GM23248 (cell line): ENCODE measurements at regions not wholly inside any gene's neighbourhood (a gene's known extent, or its start where the extent isn't known, plus 50 kb on each side); places are given as distances from the start of the nearest gene placed in this dataset.
"Not testable (repeated sequence)": the region's sequence is repeated elsewhere in the genome, so short reads cannot be mapped to it uniquely, and the experiment has no call there.

Source experiments
- EZH2 ChIP-seq: fragments of 200-600 bp; sonication (generic); IDR thresholded peaks from 2 replicates; pipeline ENCODE4 v1.6.1; 2018; ENCODE audit warnings: antibody characterized with exemption, mild to moderate bottlenecking; ENCODE audit not compliant: insufficient read depth, poor library complexity, severe bottlenecking
- EZH2phosphoT487 ChIP-seq: fragments of 200-600 bp; sonication (generic); IDR thresholded peaks from 2 replicates; pipeline ENCODE4 v1.6.1; 2018; ENCODE audit warnings: antibody characterized with exemption, moderate library complexity, mild to moderate bottlenecking, low read depth; ENCODE audit not compliant: insufficient read depth

DNA sequence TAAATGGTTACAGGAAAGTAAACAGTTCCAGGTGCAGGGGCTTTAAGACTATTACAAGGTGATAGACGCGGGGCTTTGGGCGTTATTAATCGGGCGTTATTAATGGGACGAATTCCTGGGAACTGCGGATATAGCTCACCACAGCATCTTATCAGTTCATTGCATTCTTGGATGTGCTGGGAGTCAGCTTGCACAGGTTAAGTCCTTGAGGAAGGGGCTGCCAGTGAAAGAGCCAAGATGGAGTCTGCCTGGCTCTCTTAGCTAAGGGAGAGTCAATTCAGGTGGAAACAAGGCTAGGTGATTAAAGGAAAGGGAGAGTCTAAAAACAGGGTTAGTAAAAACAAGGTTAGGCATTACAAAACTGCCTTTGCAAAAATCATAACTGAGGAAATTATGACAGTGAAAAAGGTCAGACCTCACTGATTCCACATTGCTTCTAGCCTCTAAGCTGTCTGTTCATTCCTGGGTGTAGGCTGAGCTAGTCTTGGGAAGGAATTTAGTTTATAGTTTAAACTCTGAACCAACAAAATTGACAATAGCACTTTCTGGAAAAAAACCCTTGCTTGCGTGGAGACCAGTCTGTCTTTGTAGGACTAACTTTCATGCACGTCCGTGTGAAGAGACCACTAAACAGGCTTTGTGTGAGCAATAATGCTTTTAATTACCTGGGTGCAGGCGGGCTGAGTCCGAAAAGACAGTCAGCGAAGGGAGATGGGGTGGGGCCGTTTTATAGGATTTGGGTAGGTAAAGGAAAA is 85.1 kb upstream of the MSH6 start:
- not testable (repeated sequence) for TF ChIP-seq EZH2, EZH2phosphoT487
